Left ventricle myocardium inferior (tissue), 1 donor: ENCODE measurements at regions not wholly inside any gene's neighbourhood (a gene's known extent, or its start where the extent isn't known, plus 50 kb on each side); places are given as distances from the start of the nearest gene placed in this dataset.

ENCODE experiments used
- DNase-seq: peaks from one replicate; pipeline ENCODE4 v3.0.0-alpha.2; 2020
- H3K27ac ChIP-seq: fragments of 200-600 bp; replicated peaks from 2 replicates; pipeline ENCODE4 v1.8.0; 2021
- H3K27me3 ChIP-seq: fragments of 200-600 bp; 2 replicates; pipeline ENCODE4 v1.8.0; 2021; ENCODE audit warnings: low read depth
- H3K36me3 ChIP-seq: fragments of 200-600 bp; 2 replicates; pipeline ENCODE4 v1.8.0; 2021
- H3K4me1 ChIP-seq: fragments of 200-600 bp; 2 replicates; pipeline ENCODE4 v1.8.0; 2021
- H3K4me3 ChIP-seq: fragments of 200-600 bp; 2 replicates; pipeline ENCODE4 v1.8.0; 2021; ENCODE audit warnings: mild to moderate bottlenecking, moderate library complexity
- H3K9me3 ChIP-seq: fragments of 200-600 bp; replicated peaks from 2 replicates; pipeline ENCODE4 v1.8.0; 2021
- intact Hi-C: fragments of 100-400 bp; cut with micrococcal nuclease; formaldehyde crosslinking; loops from one replicate; pipeline ENCODE4 v1.11.0; 2022
- TF ChIP-seq, protein P1 (sequence below): fragments of 200-600 bp; IDR thresholded peaks from 2 replicates; pipeline ENCODE4 v1.8.0; 2021; ENCODE audit warnings: antibody characterized with exemption, mild to moderate bottlenecking, borderline replicate concordance
- donor health status: DM: no; HTN: yes; CAD: no; lungs with severe emphysema.

GRCh38 chr6:147924598-147924997 lies 416.1 kb downstream of the SAMD5 start:
- intact Hi-C loops, result no loop called here
- peaks cover 49% of the 10 kb centered on the region for H3K9me3 ChIP-seq
- no peaks in the 10 kb centered on the region for H3K4me1 ChIP-seq
- H3K27me3 ChIP-seq, result no peaks in the 10 kb centered on the region
- TF ChIP-seq, protein P1, sequence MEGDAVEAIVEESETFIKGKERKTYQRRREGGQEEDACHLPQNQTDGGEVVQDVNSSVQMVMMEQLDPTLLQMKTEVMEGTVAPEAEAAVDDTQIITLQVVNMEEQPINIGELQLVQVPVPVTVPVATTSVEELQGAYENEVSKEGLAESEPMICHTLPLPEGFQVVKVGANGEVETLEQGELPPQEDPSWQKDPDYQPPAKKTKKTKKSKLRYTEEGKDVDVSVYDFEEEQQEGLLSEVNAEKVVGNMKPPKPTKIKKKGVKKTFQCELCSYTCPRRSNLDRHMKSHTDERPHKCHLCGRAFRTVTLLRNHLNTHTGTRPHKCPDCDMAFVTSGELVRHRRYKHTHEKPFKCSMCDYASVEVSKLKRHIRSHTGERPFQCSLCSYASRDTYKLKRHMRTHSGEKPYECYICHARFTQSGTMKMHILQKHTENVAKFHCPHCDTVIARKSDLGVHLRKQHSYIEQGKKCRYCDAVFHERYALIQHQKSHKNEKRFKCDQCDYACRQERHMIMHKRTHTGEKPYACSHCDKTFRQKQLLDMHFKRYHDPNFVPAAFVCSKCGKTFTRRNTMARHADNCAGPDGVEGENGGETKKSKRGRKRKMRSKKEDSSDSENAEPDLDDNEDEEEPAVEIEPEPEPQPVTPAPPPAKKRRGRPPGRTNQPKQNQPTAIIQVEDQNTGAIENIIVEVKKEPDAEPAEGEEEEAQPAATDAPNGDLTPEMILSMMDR, result no peak
- H3K27ac ChIP-seq, result no peak overlapping the region
- no peaks in the 10 kb centered on the region for H3K36me3 ChIP-seq
- DNase-seq, result no peak
- no peak overlapping the region for H3K4me3 ChIP-seq

- TF ChIP-seq, protein P1, result no peak
- intact Hi-C loops, result no loop called here
- Histone ChIP-seq H3K27ac (no peak overlapping the region), H3K4me1 (no peaks in the 10 kb centered on the region), H3K27me3 (no peaks in the 10 kb centered on the region), H3K4me3 (no peak overlapping the region), H3K36me3 (no peaks in the 10 kb centered on the region), H3K9me3 (peaks cover 49% of the 10 kb centered on the region)
- DNase-seq, result no peak
These were observed 416.8 kb upstream of the SASH1 start for GRCh38 chr6:147925826-147926225.

- no peaks in the 10 kb centered on the region for H3K4me1 ChIP-seq
- H3K27me3 ChIP-seq, result no peaks in the 10 kb centered on the region
- no peak for DNase-seq
- H3K4me3 ChIP-seq, result no peak overlapping the region
- intact Hi-C loops, result loop anchor here (2.0 kb wide), 1 partner anchor 42 kb away; no protein-coding TSS in a partner anchor
- peaks cover 37% of the 10 kb centered on the region for H3K9me3 ChIP-seq
- H3K27ac ChIP-seq, result no peak overlapping the region
- H3K36me3 ChIP-seq, result no peaks in the 10 kb centered on the region
- TF ChIP-seq, protein P1, result no peak
These were observed 411.9 kb upstream of the SASH1 start for GRCh38 chr6:147930745-147931144.

GRCh38 chr6:147933224-147933623 lies 409.4 kb upstream of the SASH1 start:
- TF ChIP-seq, protein P1, result no peak
- H3K27ac ChIP-seq, result no peak overlapping the region
- H3K36me3 ChIP-seq, result no peaks in the 10 kb centered on the region
- intact Hi-C loops, result no loop called here
- H3K27me3 ChIP-seq, result no peaks in the 10 kb centered on the region
- DNase-seq, result no peak
- H3K9me3 ChIP-seq, result peaks cover 13% of the 10 kb centered on the region
- no peaks in the 10 kb centered on the region for H3K4me1 ChIP-seq
- H3K4me3 ChIP-seq, result no peak overlapping the region

- H3K9me3 ChIP-seq, result no peaks in the 10 kb centered on the region
- TF ChIP-seq, protein P1, result no peak
- H3K4me1 ChIP-seq, result no peaks in the 10 kb centered on the region
- no peak overlapping the region for H3K27ac ChIP-seq
- DNase-seq, result no peak
- no peak overlapping the region for H3K4me3 ChIP-seq
- no peaks in the 10 kb centered on the region for H3K27me3 ChIP-seq
- H3K36me3 ChIP-seq, result no peaks in the 10 kb centered on the region
- intact Hi-C loops, result no loop called here
These were observed 407.0 kb upstream of the SASH1 start for GRCh38 chr6:147935656-147936055.
